Ishikawa (cell line): ENCODE measurements at regions not wholly inside any gene's neighbourhood (a gene's known extent, or its start where the extent isn't known, plus 50 kb on each side); places are given as distances from the start of the nearest gene placed in this dataset.

Source experiments
- CEBPB ChIP-seq: IDR thresholded peaks from 2 replicates; pipeline ENCODE4 v1.6.1; 2012
- CREB1 ChIP-seq: IDR thresholded peaks from 2 replicates; pipeline ENCODE4 v1.6.1; 2012; ENCODE audit warnings: low read depth
- EGR1 ChIP-seq: IDR thresholded peaks from 2 replicates; pipeline ENCODE4 v1.6.1; 2012
- EP300 ChIP-seq: IDR thresholded peaks from 2 replicates; pipeline ENCODE4 v1.6.1; 2012; ENCODE audit warnings: borderline replicate concordance
- FOXM1 ChIP-seq: IDR thresholded peaks from 2 replicates; pipeline ENCODE4 v1.6.1; 2012; ENCODE audit warnings: low read depth, borderline replicate concordance
- MAX ChIP-seq: IDR thresholded peaks from 2 replicates; pipeline ENCODE4 v1.6.1; 2012
- NFIC ChIP-seq: IDR thresholded peaks from 2 replicates; pipeline ENCODE4 v1.6.1; 2012
- RAD21 ChIP-seq: IDR thresholded peaks from 2 replicates; pipeline ENCODE4 v1.6.1; 2012; ENCODE audit warnings: low read depth
- REST ChIP-seq: IDR thresholded peaks from 2 replicates; pipeline ENCODE4 v1.6.1; 2012; ENCODE audit warnings: low read depth, mild to moderate bottlenecking
- TAF1 ChIP-seq: IDR thresholded peaks from 2 replicates; pipeline ENCODE4 v1.6.1; 2012; ENCODE audit warnings: low read depth, mild to moderate bottlenecking
- TCF12 ChIP-seq: IDR thresholded peaks from 2 replicates; pipeline ENCODE4 v1.6.1; 2012; ENCODE audit warnings: low read depth
- TEAD4 ChIP-seq: IDR thresholded peaks from 2 replicates; pipeline ENCODE4 v1.6.1; 2012
- USF1 ChIP-seq: IDR thresholded peaks from 2 replicates; pipeline ENCODE4 v1.6.1; 2012
- YY1 ChIP-seq: IDR thresholded peaks from 2 replicates; pipeline ENCODE4 v1.6.1; 2012; ENCODE audit warnings: low read depth
- ZBTB7A ChIP-seq: IDR thresholded peaks from 2 replicates; pipeline ENCODE4 v1.6.1; 2012; ENCODE audit warnings: low read depth

GRCh38 chr4:188934320-188934962, 795.2 kb downstream of the TRIML1 start:
- TF ChIP-seq YY1, result no peak
- TF ChIP-seq EP300, result no peak
- TF ChIP-seq TAF1, result no peak
- no peak for TF ChIP-seq NFIC
- no peak for TF ChIP-seq MAX
- no peak for TF ChIP-seq CEBPB
- no peak for TF ChIP-seq ZBTB7A

- no peak for TF ChIP-seq TAF1
- TF ChIP-seq USF1, result no peak
- TF ChIP-seq TCF12, result no peak
- no peak for TF ChIP-seq CREB1
- TF ChIP-seq TEAD4, result no peak
- no peak for TF ChIP-seq REST
- no peak for TF ChIP-seq RAD21
- no peak for TF ChIP-seq FOXM1
- TF ChIP-seq YY1, result no peak
- TF ChIP-seq EP300, result no peak
- TF ChIP-seq CEBPB, result no peak
- TF ChIP-seq NFIC, result no peak
- no peak for TF ChIP-seq MAX
These were observed 802.4 kb downstream of the TRIML1 start for GRCh38 chr4:188941524-188942119.

- TF ChIP-seq MAX, result no peak
- TF ChIP-seq TAF1, result no peak
- no peak for TF ChIP-seq TEAD4
- TF ChIP-seq NFIC, result no peak
- TF ChIP-seq CREB1, result no peak
- no peak for TF ChIP-seq EGR1
- TF ChIP-seq RAD21, result no peak
- no peak for TF ChIP-seq EP300
- no peak for TF ChIP-seq FOXM1
- TF ChIP-seq USF1, result no peak
- TF ChIP-seq ZBTB7A, result no peak
- TF ChIP-seq TCF12, result no peak
- no peak for TF ChIP-seq YY1
These were observed 803.4 kb downstream of the TRIML1 start for GRCh38 chr4:188942606-188943005.

GRCh38 chr4:188949596-188949995, 810.4 kb downstream of the TRIML1 start:
- TF ChIP-seq MAX (no peak), TCF12 (no peak), FOXM1 (no peak), TAF1 (no peak), ZBTB7A (no peak)

GRCh38 chr4:188955066-188955465, 815.8 kb downstream of the TRIML1 start:
- TF ChIP-seq REST, result no peak
- TF ChIP-seq RAD21, result no peak
- no peak for TF ChIP-seq TAF1
- TF ChIP-seq CEBPB, result no peak
- no peak for TF ChIP-seq USF1
- TF ChIP-seq ZBTB7A, result no peak
- TF ChIP-seq NFIC, result no peak
- TF ChIP-seq CREB1, result no peak
